Right lobe of liver (tissue), 4 donors: ENCODE measurements at regions not wholly inside any gene's neighbourhood (a gene's known extent, or its start where the extent isn't known, plus 50 kb on each side); places are given as distances from the start of the nearest gene placed in this dataset.

Experiments
- POLR2A ChIP-seq: fragments of 450-650 bp; IDR thresholded peaks from one replicate; pipeline ENCODE4 v1.6.1; 2017; ENCODE audit warnings: antibody characterized with exemption, mild to moderate bottlenecking
- TF ChIP-seq, protein P1 (sequence below), 4 donors: fragments of 200-600 bp in 3 of 4; fragments of 450-650 bp in 1 of 4; IDR thresholded peaks; one replicate each; pipeline versions ENCODE4 v1.5.1 to v1.8.0; 2016 to 2022; ENCODE audit warnings: antibody characterized with exemption in 4 of 4, mild to moderate bottlenecking in 2 of 4
- donor health status: DM: no; HTN: no; CAD: no.
- donor health status: DM: no; HTN: no; CAD: no.
- donor health status: DM: no; HTN: yes; CAD: no.

- TF ChIP-seq POLR2A = no peak
- TF ChIP-seq, protein P1, sequence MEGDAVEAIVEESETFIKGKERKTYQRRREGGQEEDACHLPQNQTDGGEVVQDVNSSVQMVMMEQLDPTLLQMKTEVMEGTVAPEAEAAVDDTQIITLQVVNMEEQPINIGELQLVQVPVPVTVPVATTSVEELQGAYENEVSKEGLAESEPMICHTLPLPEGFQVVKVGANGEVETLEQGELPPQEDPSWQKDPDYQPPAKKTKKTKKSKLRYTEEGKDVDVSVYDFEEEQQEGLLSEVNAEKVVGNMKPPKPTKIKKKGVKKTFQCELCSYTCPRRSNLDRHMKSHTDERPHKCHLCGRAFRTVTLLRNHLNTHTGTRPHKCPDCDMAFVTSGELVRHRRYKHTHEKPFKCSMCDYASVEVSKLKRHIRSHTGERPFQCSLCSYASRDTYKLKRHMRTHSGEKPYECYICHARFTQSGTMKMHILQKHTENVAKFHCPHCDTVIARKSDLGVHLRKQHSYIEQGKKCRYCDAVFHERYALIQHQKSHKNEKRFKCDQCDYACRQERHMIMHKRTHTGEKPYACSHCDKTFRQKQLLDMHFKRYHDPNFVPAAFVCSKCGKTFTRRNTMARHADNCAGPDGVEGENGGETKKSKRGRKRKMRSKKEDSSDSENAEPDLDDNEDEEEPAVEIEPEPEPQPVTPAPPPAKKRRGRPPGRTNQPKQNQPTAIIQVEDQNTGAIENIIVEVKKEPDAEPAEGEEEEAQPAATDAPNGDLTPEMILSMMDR (IDR thresholded peaks at IDR 0.05) = no peak
Observed at GRCh38 chrX:3951859-3952258, 238.4 kb upstream of the PRKX start.
